Esophagus mucosa (tissue), 1 donor: ENCODE measurements at regions not wholly inside any gene's neighbourhood (a gene's known extent, or its start where the extent isn't known, plus 50 kb on each side); places are given as distances from the start of the nearest gene placed in this dataset.
"Not testable (repeated sequence)": the region's sequence is repeated elsewhere in the genome, so short reads cannot be mapped to it uniquely, and the experiment has no call there.

ENCODE experiments used
- ATAC-seq: fragments of 200-7000 bp; cut with Tn5 transposase; one replicate; pipeline ENCODE4 v1.9.1; 2020
- donor health status: DM: yes; HTN: yes; CAD: no.

- not testable (repeated sequence) for ATAC-seq
These were observed 131.9 kb upstream of the GALNT2 start for GRCh38 chr1:229935157-229935556.

GRCh38 chr1:229938551-229938950, 128.5 kb upstream of the GALNT2 start:
- no peak for ATAC-seq

- ATAC-seq, result no peak
These were observed 126.4 kb upstream of the GALNT2 start for GRCh38 chr1:229940684-229941083.

GRCh38 chr1:229941160-229941559, 125.9 kb upstream of the GALNT2 start:
- no peak for ATAC-seq

- no peak for ATAC-seq
These were observed 125.2 kb upstream of the GALNT2 start for GRCh38 chr1:229941831-229942230.

DNA sequence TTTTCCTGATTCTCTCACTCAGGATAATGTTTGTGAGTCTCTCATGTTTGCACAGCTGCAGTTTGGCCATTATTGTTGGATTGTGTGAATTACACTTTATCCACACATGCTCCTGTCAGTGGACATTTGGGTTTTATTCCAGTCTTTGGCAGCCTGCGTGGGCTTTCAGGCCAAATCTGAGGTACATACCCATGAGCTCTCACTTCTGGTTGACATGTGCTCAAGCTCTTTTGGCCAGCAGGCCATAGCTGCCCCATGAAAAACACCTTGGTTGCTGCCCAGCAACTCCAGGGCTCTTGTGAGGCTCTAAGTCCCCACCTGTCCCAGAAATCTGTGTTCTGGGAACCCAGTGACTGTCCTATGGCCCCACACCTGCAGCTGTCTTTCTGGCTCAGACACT, 124.5 kb upstream of the GALNT2 start:
- no peak for ATAC-seq

GRCh38 chr1:229943148-229943714, 123.8 kb upstream of the GALNT2 start:
- no peak for ATAC-seq

DNA sequence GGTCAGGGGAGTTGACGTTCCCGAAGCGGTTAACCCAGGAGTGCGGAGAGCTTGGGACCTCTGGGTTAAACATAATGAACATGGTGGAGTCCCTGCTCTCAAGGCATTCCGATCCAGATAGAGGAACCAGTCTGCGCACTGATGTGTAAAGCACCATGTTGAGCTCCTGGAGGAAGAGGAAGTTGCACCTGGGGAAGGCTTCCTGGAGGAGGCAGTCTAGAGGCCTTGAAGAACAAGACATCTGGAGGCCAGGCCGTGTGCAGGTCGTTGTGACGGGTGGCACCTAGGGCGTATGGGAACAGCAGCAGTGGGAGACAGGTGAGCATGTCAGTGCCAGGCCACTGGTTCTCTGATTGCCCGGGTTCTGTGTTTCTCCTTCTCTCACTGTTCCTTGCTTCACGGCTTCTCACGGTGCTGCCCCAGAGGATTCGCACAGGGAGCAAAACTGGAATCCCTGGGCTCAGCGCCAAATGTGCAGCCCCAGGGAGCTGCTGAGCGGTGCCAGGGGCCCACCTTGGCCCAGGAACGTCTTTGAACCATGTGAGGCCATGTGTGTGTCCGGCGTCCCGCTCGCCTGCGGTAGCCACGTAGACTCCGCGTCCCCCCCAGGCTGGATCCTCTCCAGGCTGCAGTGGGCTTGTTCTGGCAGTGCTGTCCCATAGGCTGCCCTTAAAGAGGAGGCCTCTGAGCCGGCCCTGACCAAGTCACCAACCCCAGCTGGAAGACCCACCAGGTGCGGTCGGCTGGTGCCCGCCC, 122.9 kb upstream of the GALNT2 start:
- no peak for ATAC-seq

- no peak for ATAC-seq
These were observed 121.2 kb upstream of the GALNT2 start for GRCh38 chr1:229945795-229946194.

DNA sequence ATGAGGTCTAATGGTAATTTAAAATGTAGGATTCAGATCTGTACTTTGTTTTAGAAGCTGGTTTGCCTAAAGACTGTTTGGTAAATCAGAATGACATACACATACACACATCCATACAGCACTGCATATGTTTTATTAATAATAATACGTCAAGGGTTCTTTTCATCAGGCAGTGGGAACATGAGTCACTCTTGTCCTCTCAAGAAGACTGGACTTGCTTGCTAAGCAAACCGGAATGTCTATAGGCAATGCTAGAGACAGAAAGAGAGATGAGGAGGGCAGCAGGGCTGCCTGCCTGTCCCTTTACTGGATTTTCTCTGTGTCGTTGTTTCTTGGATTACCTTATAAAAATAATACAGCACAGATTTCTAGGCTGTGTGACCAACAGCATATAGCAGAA, 119.1 kb upstream of the GALNT2 start:
- ATAC-seq, result peak; percentile 51

- ATAC-seq, result no peak
These were observed 118.6 kb upstream of the GALNT2 start for GRCh38 chr1:229948438-229948837.

DNA sequence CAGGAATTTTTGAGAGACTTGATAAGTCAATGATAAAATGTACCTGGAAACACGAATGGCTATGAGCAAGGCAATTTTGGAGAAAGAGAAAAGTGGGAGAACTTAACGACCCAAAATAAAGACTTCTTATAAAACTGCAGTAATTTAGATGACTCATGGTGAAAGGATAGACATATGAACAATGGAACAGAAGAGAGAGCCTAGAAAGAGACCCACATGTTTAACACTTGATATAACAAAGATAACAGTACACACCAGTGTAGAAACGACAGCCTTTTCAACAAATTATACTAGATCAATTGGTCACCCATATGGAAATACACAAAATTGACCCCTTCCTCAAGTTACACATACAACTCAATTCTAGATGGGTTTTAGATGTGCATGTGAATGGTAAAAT, 117.5 kb upstream of the GALNT2 start:
- no peak for ATAC-seq

DNA sequence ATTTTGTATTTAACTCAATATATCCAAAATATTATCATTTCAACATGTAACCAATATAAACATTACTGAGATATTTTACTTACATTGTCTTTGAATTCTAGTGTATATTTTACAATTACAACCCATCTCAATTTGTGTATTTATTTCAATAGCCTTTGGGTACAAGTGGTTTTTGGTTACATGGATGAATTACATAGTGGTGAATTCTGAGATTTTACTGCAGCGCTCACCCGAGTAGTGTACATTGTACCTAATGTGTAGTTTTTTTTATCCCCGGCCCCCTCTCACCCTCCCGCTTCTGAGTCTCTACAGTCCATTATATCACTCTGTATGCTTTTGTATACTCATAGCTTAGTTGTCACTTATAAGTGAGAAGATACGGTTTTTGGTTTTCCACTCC, 117.0 kb upstream of the GALNT2 start:
- no peak for ATAC-seq

DNA sequence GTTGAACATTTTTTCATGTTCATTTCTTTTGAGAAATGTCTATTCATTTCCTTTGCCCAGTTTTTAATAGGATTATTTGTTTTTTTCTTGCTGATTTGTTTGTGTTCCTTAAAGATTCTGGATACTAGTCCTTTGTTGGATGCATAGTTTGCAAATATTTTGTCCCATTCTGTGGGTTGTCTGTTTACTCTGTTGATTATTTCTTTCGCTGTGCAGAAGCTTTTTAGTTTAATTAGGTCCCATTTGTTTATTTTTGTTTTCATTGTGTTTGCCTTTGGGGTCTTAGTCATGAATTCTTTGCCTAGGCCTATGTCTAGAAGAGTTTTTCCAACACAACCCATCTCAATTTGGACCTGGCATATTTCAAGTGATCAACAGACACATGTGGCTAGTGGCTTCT, 116.1 kb upstream of the GALNT2 start:
- no peak for ATAC-seq

- ATAC-seq, result peak; percentile 69
These were observed 115.0 kb upstream of the GALNT2 start for GRCh38 chr1:229951856-229952534.

- no peak for ATAC-seq
These were observed 114.1 kb upstream of the GALNT2 start for GRCh38 chr1:229952670-229953520.

GRCh38 chr1:229953736-229954326, 113.2 kb upstream of the GALNT2 start:
- no peak for ATAC-seq

DNA sequence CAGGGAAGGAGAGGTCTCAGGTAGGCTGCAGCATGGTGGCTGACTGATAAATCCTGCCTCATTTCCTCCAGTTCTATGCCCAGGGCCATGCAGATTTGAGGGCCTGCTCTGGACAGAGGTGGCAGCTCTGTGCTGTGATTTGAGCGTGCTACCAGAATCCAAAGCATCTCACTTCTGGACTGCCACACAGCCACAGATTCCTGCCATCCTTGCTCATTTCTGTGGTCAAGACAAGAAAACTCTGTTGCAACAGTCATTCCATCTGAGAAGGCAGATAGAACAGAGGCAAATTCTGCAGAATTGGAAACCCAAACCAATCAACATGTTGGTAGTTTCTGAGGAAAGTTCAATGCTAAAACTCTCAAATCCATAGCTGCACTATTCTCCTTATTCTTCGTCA, 102.8 kb upstream of the GALNT2 start:
- ATAC-seq, result no peak

GRCh38 chr1:229970714-229971113, 96.3 kb upstream of the GALNT2 start:
- peak; percentile 35 for ATAC-seq

DNA sequence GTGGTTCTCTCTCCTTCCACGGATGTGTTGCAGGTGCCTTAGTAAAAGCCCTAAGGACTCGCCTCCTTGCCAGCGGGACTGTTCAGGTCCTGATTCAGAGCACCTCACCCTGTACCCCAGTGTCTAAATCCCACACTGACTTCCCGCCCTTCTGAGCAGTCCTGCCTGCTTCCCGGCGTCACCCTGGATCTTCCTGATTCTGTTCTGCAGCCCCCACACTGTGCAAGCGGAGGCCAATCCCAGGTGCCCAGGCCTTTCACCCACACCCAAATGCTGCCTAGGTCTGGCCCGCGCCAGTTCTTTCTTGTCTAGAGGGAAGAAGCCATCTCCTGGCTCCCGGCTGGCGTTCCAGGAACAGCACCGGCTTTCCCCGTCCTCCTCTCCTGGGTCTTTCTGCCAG, 95.9 kb upstream of the GALNT2 start:
- peak; percentile 59 for ATAC-seq

GRCh38 chr1:229972600-229973296, 94.3 kb upstream of the GALNT2 start:
- ATAC-seq, result no peak

GRCh38 chr1:229973297-229973612, 93.8 kb upstream of the GALNT2 start:
- no peak for ATAC-seq
